ENCODE measurements at regions not wholly inside any gene's neighbourhood (a gene's known extent, or its start where the extent isn't known, plus 50 kb on each side); places are given as distances from the start of the nearest gene placed in this dataset.

- TF ChIP-seq TEAD4 (IDR thresholded peaks at IDR 0.05; ENCODE audit: borderline replicate concordance, insufficient read depth): no peak
- TF ChIP-seq, protein P1, sequence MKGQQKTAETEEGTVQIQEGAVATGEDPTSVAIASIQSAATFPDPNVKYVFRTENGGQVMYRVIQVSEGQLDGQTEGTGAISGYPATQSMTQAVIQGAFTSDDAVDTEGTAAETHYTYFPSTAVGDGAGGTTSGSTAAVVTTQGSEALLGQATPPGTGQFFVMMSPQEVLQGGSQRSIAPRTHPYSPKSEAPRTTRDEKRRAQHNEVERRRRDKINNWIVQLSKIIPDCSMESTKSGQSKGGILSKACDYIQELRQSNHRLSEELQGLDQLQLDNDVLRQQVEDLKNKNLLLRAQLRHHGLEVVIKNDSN (IDR thresholded peaks at IDR 0.05; ENCODE audit: borderline replicate concordance, low read depth): no peak
- no peak for TF ChIP-seq GATA2 (CRISPR knock-in tag; IDR thresholded peaks at IDR 0.05)
- no peak for TF ChIP-seq EP300 (IDR thresholded peaks at IDR 0.05; ENCODE audit: borderline replicate concordance in 1 of 2, low read depth in 1 of 2, low read length in 1 of 2)
- TF ChIP-seq ZBTB33 (IDR thresholded peaks at IDR 0.05; ENCODE audit: borderline replicate concordance, low read depth): no peak
- TF ChIP-seq, protein P2, sequence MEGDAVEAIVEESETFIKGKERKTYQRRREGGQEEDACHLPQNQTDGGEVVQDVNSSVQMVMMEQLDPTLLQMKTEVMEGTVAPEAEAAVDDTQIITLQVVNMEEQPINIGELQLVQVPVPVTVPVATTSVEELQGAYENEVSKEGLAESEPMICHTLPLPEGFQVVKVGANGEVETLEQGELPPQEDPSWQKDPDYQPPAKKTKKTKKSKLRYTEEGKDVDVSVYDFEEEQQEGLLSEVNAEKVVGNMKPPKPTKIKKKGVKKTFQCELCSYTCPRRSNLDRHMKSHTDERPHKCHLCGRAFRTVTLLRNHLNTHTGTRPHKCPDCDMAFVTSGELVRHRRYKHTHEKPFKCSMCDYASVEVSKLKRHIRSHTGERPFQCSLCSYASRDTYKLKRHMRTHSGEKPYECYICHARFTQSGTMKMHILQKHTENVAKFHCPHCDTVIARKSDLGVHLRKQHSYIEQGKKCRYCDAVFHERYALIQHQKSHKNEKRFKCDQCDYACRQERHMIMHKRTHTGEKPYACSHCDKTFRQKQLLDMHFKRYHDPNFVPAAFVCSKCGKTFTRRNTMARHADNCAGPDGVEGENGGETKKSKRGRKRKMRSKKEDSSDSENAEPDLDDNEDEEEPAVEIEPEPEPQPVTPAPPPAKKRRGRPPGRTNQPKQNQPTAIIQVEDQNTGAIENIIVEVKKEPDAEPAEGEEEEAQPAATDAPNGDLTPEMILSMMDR (IDR thresholded peaks at IDR 0.05): no peak
- no peak for TF ChIP-seq EZH2phosphoT487 (IDR thresholded peaks at IDR 0.05; ENCODE audit: borderline replicate concordance, low read depth)
These were observed 195.8 kb downstream of the SALL1 start for GRCh38 chr16:50955311-50955710.

Data from SK-N-SH (cell line).